SU-DHL-6 (cell line): ENCODE measurements at regions not wholly inside any gene's neighbourhood (a gene's known extent, or its start where the extent isn't known, plus 50 kb on each side); places are given as distances from the start of the nearest gene placed in this dataset.

Experiments used
- H2AFZ ChIP-seq: fragments of 200-600 bp; sonication (generic); 2 replicates; pipeline ENCODE4 v1.6.1; 2014; ENCODE audit warnings: low read depth, mild to moderate bottlenecking, moderate library complexity, mixed read lengths, antibody characterized with exemption, low read length; ENCODE audit not compliant: severe bottlenecking
- H3F3A ChIP-seq: fragments of 200-600 bp; shearing (Covaris generic); 2 replicates; pipeline ENCODE4 v1.6.0; 2016; ENCODE audit warnings: antibody characterized with exemption, mild to moderate bottlenecking; ENCODE audit not compliant: insufficient read depth
- H3K27ac ChIP-seq: fragments of 200-600 bp; sonication (generic); 2 replicates; pipeline ENCODE4 v1.5.1; 2016; ENCODE audit warnings: low read depth, mild to moderate bottlenecking, low read length, moderate library complexity, mixed read lengths
- H3K27me3 ChIP-seq: fragments of 200-600 bp; sonication (generic), shearing (Covaris generic); 2 replicates; pipeline ENCODE4 v1.6.0; 2014; ENCODE audit warnings: mild to moderate bottlenecking, low read length
- H3K36me3 ChIP-seq: fragments of 200-600 bp; sonication (generic); 2 replicates; pipeline ENCODE4 v1.6.1; 2014; ENCODE audit warnings: mild to moderate bottlenecking, low read length, mixed read lengths
- H3K4me2 ChIP-seq: fragments of 300-600, 200-600 bp; shearing (Covaris generic), sonication (generic); 2 replicates; pipeline ENCODE4 v1.6.0; 2014; ENCODE audit warnings: low read length, low read depth, mild to moderate bottlenecking; ENCODE audit not compliant: poor library complexity, severe bottlenecking
- H3K4me3 ChIP-seq: fragments of 200-600 bp; sonication (generic); 2 replicates; pipeline ENCODE4 v1.5.1; 2014; ENCODE audit warnings: antibody characterized with exemption, low read length, mild to moderate bottlenecking, mixed read lengths; ENCODE audit not compliant: insufficient read depth, poor library complexity, severe bottlenecking
- H3K79me2 ChIP-seq: fragments of 200-600 bp; sonication (generic); 2 replicates; pipeline ENCODE4 v1.6.1; 2014; ENCODE audit warnings: mild to moderate bottlenecking, low read length, moderate library complexity; ENCODE audit not compliant: insufficient read depth
- H3K9ac ChIP-seq: fragments of 200-600 bp; sonication (generic); 2 replicates; pipeline ENCODE4 v1.7.0; 2014; ENCODE audit warnings: mild to moderate bottlenecking, low read length
- H3K9me2 ChIP-seq: fragments of 200-600 bp; sonication (generic); replicated peaks from 2 replicates; pipeline ENCODE4 v1.6.1; 2014; ENCODE audit warnings: low read length; ENCODE audit not compliant: insufficient read depth
- H3K9me3 ChIP-seq: fragments of 200-600 bp; sonication (generic); 2 replicates; pipeline ENCODE4 v1.6.1; 2014; ENCODE audit warnings: low read length, mixed read lengths; ENCODE audit not compliant: insufficient read depth
- H4K20me1 ChIP-seq: fragments of 200-600 bp; sonication (generic); 2 replicates; pipeline ENCODE4 v1.6.1; 2014; ENCODE audit warnings: low read depth, mild to moderate bottlenecking, antibody characterized with exemption, low read length, moderate library complexity, mixed read lengths
- CTCF ChIP-seq: fragments of 200-600 bp; sonication (generic); IDR thresholded peaks from one replicate; pipeline ENCODE4 v1.5.1; 2017; ENCODE audit warnings: antibody characterized with exemption, mild to moderate bottlenecking, low read length, moderate library complexity; ENCODE audit not compliant: insufficient read depth, poor library complexity, severe bottlenecking
- EZH2phosphoT487 ChIP-seq: fragments of 200-600 bp; sonication (generic), shearing (Covaris generic); conservative IDR thresholded peaks from 2 replicates; pipeline ENCODE4 v1.6.1; 2018; ENCODE audit warnings: mild to moderate bottlenecking, antibody characterized with exemption, low read length, moderate library complexity, mixed read lengths

- Histone ChIP-seq H3K9ac (no peak overlapping the region), H3K9me2 (no peaks in the 10 kb centered on the region), H4K20me1 (no peaks in the 10 kb centered on the region), H2AFZ (no peak overlapping the region), H3K36me3 (no peaks in the 10 kb centered on the region), H3K9me3 (no peaks in the 10 kb centered on the region), H3K27ac (no peak overlapping the region), H3K4me3 (no peak overlapping the region), H3K4me2 (no peak overlapping the region), H3K79me2 (no peaks in the 10 kb centered on the region), H3F3A (no peaks in the 10 kb centered on the region), H3K27me3 (0 out of 2 replicates have a peak, but pooled peaks cover 3% of the 10 kb centered on the region)
- TF ChIP-seq EZH2phosphoT487 (no peak), CTCF (no peak)
These were observed 66.2 kb upstream of the STEAP1B start for GRCh38 chr7:22566176-22566575.

- H3K4me2 ChIP-seq = no peak overlapping the region
- H3K27me3 ChIP-seq = 0 out of 2 replicates have a peak, but pooled peaks cover 3% of the 10 kb centered on the region
- H3K36me3 ChIP-seq = no peaks in the 10 kb centered on the region
- no peak overlapping the region for H3K4me3 ChIP-seq
- H3F3A ChIP-seq = no peaks in the 10 kb centered on the region
- H3K9me2 ChIP-seq = no peaks in the 10 kb centered on the region
- no peak for TF ChIP-seq EZH2phosphoT487
- no peak for TF ChIP-seq CTCF
- no peaks in the 10 kb centered on the region for H3K9me3 ChIP-seq
- H3K79me2 ChIP-seq = no peaks in the 10 kb centered on the region
- no peak overlapping the region for H3K9ac ChIP-seq
- no peaks in the 10 kb centered on the region for H4K20me1 ChIP-seq
- no peak overlapping the region for H2AFZ ChIP-seq
- H3K27ac ChIP-seq = no peak overlapping the region
These were observed 65.4 kb upstream of the STEAP1B start for GRCh38 chr7:22565315-22565811.

- Histone ChIP-seq H2AFZ (no peak overlapping the region), H4K20me1 (no peaks in the 10 kb centered on the region), H3K9ac (no peak overlapping the region), H3K4me3 (no peak overlapping the region), H3K27me3 (0 out of 2 replicates have a peak, but pooled peaks cover 3% of the 10 kb centered on the region), H3K36me3 (no peaks in the 10 kb centered on the region), H3K27ac (no peak overlapping the region), H3K79me2 (no peaks in the 10 kb centered on the region), H3K9me3 (no peaks in the 10 kb centered on the region), H3K9me2 (no peaks in the 10 kb centered on the region), H3K4me2 (no peak overlapping the region), H3F3A (no peaks in the 10 kb centered on the region)
- TF ChIP-seq CTCF (no peak), EZH2phosphoT487 (no peak)
These were observed 64.6 kb upstream of the STEAP1B start for GRCh38 chr7:22564511-22565045.
